Gastroesophageal sphincter (tissue), 3 donors: ENCODE measurements at regions not wholly inside any gene's neighbourhood (a gene's known extent, or its start where the extent isn't known, plus 50 kb on each side); places are given as distances from the start of the nearest gene placed in this dataset.

ENCODE experiments used
- EP300 ChIP-seq: sonication (generic); formaldehyde crosslinking; IDR thresholded peaks from one replicate; pipeline ENCODE4 v1.6.1; 2017; ENCODE audit warnings: antibody characterized with exemption, mild to moderate bottlenecking
- POLR2AphosphoS5 ChIP-seq: sonication (generic); formaldehyde crosslinking; IDR thresholded peaks from one replicate; pipeline ENCODE4 v1.6.1; 2017; ENCODE audit warnings: antibody characterized with exemption
- TF ChIP-seq, protein P1 (sequence below), 4 experiments: fragments of 200-600 bp in 2 of 4; fragments of 450-650 bp in 2 of 4; sonication (generic) in 1 of 4; IDR thresholded peaks; one replicate each; pipeline ENCODE4 v1.5.1; 2017 to 2019; ENCODE audit warnings: antibody characterized with exemption in 4 of 4, mild to moderate bottlenecking in 2 of 4, moderate library complexity in 2 of 4

DNA sequence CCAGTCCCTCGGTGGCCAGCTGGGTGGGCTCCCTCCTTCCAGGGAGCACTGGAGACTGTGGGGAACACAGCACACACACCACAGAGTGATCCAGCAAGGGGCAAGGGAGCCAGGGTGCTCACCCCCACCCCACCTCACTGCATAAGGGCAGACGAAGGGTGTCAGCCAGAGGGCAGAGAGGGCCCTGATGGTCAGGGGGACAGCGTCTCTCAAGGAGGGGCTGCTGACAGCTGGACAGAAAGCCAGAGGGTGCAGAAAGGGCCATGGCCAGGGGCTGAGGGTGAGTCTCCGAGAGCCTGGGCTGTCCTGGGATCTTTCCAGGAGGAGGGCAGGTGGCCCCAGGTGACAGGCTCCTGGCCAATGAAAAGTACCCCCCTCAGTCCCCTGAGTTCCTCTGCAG, 73.4 kb upstream of the PMEPA1 start:
- TF ChIP-seq, protein P1, sequence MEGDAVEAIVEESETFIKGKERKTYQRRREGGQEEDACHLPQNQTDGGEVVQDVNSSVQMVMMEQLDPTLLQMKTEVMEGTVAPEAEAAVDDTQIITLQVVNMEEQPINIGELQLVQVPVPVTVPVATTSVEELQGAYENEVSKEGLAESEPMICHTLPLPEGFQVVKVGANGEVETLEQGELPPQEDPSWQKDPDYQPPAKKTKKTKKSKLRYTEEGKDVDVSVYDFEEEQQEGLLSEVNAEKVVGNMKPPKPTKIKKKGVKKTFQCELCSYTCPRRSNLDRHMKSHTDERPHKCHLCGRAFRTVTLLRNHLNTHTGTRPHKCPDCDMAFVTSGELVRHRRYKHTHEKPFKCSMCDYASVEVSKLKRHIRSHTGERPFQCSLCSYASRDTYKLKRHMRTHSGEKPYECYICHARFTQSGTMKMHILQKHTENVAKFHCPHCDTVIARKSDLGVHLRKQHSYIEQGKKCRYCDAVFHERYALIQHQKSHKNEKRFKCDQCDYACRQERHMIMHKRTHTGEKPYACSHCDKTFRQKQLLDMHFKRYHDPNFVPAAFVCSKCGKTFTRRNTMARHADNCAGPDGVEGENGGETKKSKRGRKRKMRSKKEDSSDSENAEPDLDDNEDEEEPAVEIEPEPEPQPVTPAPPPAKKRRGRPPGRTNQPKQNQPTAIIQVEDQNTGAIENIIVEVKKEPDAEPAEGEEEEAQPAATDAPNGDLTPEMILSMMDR (IDR thresholded peaks at IDR 0.05) = no peak
- TF ChIP-seq POLR2AphosphoS5 (no peak), EP300 (no peak)
